ENCODE measurements at regions not wholly inside any gene's neighbourhood (a gene's known extent, or its start where the extent isn't known, plus 50 kb on each side); places are given as distances from the start of the nearest gene placed in this dataset.
A peak's percentile ranks its signal among the peaks of the same experiment; 100 is the strongest.

- WGBS (ENCODE audit: insufficient coverage, low lambda C conversion rate) = 60% methylated on average over 1 of the region's 1 CpG
- Histone ChIP-seq H3K27me3 (ENCODE audit: control insufficient read depth, insufficient read depth, low read length) (no peaks in the 10 kb centered on the region), H3K36me3 (ENCODE audit: control insufficient read depth, insufficient read depth, low read length) (no peaks in the 10 kb centered on the region), H3K4me3 (ENCODE audit: low read length) (no peak overlapping the region), H3K4me1 (ENCODE audit: control insufficient read depth, insufficient read depth, low read length) (no peaks in the 10 kb centered on the region), H3K27ac (ENCODE audit: low read length) (no peak overlapping the region), H3K9me3 (ENCODE audit: control insufficient read depth, low read depth, low read length) (no peaks in the 10 kb centered on the region)
- DNase-seq = no peak
Observed at GRCh38 chr7:16978358-16979244, 96.8 kb upstream of the AGR3 start.

DNA sequence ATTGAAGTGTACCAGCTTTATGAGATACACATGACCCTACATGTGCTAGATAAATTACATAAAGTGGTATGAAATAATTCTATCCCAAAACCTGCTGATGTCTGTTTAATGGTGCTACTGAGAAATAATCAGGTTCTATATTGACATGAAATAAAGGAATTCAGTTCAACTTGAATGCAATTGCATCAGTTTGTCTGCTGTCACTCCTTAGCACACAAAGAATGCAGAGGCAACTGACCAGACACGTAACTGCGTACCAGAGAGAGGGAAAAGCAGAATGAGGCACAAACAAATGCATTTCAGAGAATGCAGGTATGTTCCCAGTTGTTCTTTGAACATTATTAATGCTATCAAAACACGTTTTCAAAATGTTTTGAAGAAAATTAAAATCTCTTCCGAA lies 98.8 kb upstream of the AGR3 start:
- WGBS (ENCODE audit: insufficient coverage, low lambda C conversion rate) = 100% methylated on average over 4 of the region's 4 CpGs
- Histone ChIP-seq H3K4me3 (ENCODE audit: low read length) (no peak overlapping the region), H3K9me3 (ENCODE audit: control insufficient read depth, low read depth, low read length) (no peaks in the 10 kb centered on the region)

GRCh38 chr7:16982640-16983350 lies 101.0 kb upstream of the AGR3 start:
- Histone ChIP-seq H3K36me3 (ENCODE audit: control insufficient read depth, insufficient read depth, low read length) (no peaks in the 10 kb centered on the region), H3K4me1 (ENCODE audit: control insufficient read depth, insufficient read depth, low read length) (no peaks in the 10 kb centered on the region), H3K27me3 (ENCODE audit: control insufficient read depth, insufficient read depth, low read length) (no peaks in the 10 kb centered on the region), H3K27ac (ENCODE audit: low read length) (no peak overlapping the region), H3K4me3 (ENCODE audit: low read length) (no peak overlapping the region), H3K9me3 (ENCODE audit: control insufficient read depth, low read depth, low read length) (no peaks in the 10 kb centered on the region)
- WGBS (ENCODE audit: insufficient coverage, low lambda C conversion rate) = 33% methylated on average over 2 of the region's 3 CpGs
- peak in 1 of 2 donors; percentile 37 for DNase-seq

More for the DNA sequence above, 98.8 kb upstream of the AGR3 start:
- Histone ChIP-seq H3K4me1 (ENCODE audit: control insufficient read depth, insufficient read depth, low read length) (no peaks in the 10 kb centered on the region), H3K27ac (ENCODE audit: low read length) (no peak overlapping the region), H3K27me3 (ENCODE audit: control insufficient read depth, insufficient read depth, low read length) (no peaks in the 10 kb centered on the region), H3K36me3 (ENCODE audit: control insufficient read depth, insufficient read depth, low read length) (no peaks in the 10 kb centered on the region)
- no peak for DNase-seq

- Histone ChIP-seq H3K36me3 (ENCODE audit: control insufficient read depth, insufficient read depth, low read length) (no peaks in the 10 kb centered on the region), H3K4me1 (ENCODE audit: control insufficient read depth, insufficient read depth, low read length) (no peaks in the 10 kb centered on the region), H3K27me3 (ENCODE audit: control insufficient read depth, insufficient read depth, low read length) (no peaks in the 10 kb centered on the region), H3K4me3 (ENCODE audit: low read length) (no peak overlapping the region), H3K27ac (ENCODE audit: low read length) (no peak overlapping the region), H3K9me3 (ENCODE audit: control insufficient read depth, low read depth, low read length) (no peaks in the 10 kb centered on the region)
- no peak for DNase-seq
- no CpG with 5 or more reads among the region's 2 CpGs for WGBS (ENCODE audit: insufficient coverage, low lambda C conversion rate)
Observed at GRCh38 chr7:16984375-16984774, 102.6 kb upstream of the AGR3 start.

GRCh38 chr7:16985621-16986020 lies 103.8 kb upstream of the AGR3 start:
- Histone ChIP-seq H3K27me3 (ENCODE audit: control insufficient read depth, insufficient read depth, low read length) (no peaks in the 10 kb centered on the region), H3K4me3 (ENCODE audit: low read length) (no peak overlapping the region), H3K27ac (ENCODE audit: low read length) (no peak overlapping the region), H3K9me3 (ENCODE audit: control insufficient read depth, low read depth, low read length) (no peaks in the 10 kb centered on the region), H3K36me3 (ENCODE audit: control insufficient read depth, insufficient read depth, low read length) (no peaks in the 10 kb centered on the region), H3K4me1 (ENCODE audit: control insufficient read depth, insufficient read depth, low read length) (no peaks in the 10 kb centered on the region)
- WGBS (ENCODE audit: insufficient coverage, low lambda C conversion rate) = no CpG with 5 or more reads among the region's 1 CpG
- no peak for DNase-seq

DNA sequence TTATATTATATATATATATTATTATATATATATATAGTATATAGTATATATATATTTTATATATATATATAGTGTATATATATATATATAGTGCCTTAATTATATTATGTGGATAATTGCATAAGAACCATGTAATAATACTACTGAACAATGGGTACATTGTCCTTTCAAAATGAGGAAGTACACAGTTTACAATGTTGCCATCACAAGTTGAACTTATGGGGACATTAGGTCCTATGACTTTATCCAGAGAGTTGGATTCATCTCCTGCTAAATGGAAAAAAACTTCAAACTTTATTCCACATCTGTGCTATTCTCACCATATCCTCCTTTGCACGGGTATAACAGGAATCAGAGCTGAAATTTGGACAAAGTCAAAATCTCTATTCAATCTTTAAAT lies 105.0 kb upstream of the AGR3 start:
- no peak overlapping the region for H3K4me3 ChIP-seq (ENCODE audit: low read length)
- no peak for DNase-seq
- no peaks in the 10 kb centered on the region for H3K36me3 ChIP-seq (ENCODE audit: control insufficient read depth, insufficient read depth, low read length)
- no peaks in the 10 kb centered on the region for H3K9me3 ChIP-seq (ENCODE audit: control insufficient read depth, low read depth, low read length)
- no CpG with 5 or more reads among the region's 1 CpG for whole genome bisulfite sequencing (ENCODE audit: insufficient coverage, low lambda C conversion rate)
- H3K27me3 ChIP-seq (ENCODE audit: control insufficient read depth, insufficient read depth, low read length) = no peaks in the 10 kb centered on the region
- H3K27ac ChIP-seq (ENCODE audit: low read length) = no peak overlapping the region
- no peaks in the 10 kb centered on the region for H3K4me1 ChIP-seq (ENCODE audit: control insufficient read depth, insufficient read depth, low read length)

- 0% methylated on average over 1 of the region's 7 CpGs for WGBS (ENCODE audit: insufficient coverage, low lambda C conversion rate)
- Histone ChIP-seq H3K27ac (ENCODE audit: low read length) (no peak overlapping the region), H3K36me3 (ENCODE audit: control insufficient read depth, insufficient read depth, low read length) (no peaks in the 10 kb centered on the region), H3K4me3 (ENCODE audit: low read length) (no peak overlapping the region), H3K9me3 (ENCODE audit: control insufficient read depth, low read depth, low read length) (no peaks in the 10 kb centered on the region), H3K4me1 (ENCODE audit: control insufficient read depth, insufficient read depth, low read length) (no peaks in the 10 kb centered on the region), H3K27me3 (ENCODE audit: control insufficient read depth, insufficient read depth, low read length) (no peaks in the 10 kb centered on the region)
- peak; percentile 67 to 86 for DNase-seq
Observed at GRCh38 chr7:16989811-16990413, 108.1 kb upstream of the AGR3 start.

DNA sequence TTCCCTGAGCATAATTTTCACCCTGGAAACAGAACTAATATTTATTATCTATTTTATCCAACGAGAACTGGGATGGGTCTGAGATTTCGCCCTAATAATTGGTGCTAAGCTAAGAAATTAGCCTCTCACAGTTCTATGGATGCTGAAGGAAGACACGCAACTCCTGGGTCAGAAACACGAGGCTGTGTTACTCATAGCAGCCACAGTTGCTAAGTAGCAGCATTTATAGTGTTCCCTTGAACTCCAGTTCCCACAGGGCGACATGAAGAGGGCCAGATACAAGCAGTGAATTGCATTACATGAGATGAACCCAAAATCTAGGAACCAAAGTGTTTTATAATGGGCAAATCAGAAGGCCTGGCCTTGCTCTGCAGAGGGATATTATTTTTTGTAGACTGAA lies 109.8 kb upstream of the AGR3 start:
- H3K36me3 ChIP-seq (ENCODE audit: control insufficient read depth, insufficient read depth, low read length) = no peaks in the 10 kb centered on the region
- no peaks in the 10 kb centered on the region for H3K4me1 ChIP-seq (ENCODE audit: control insufficient read depth, insufficient read depth, low read length)
- 80% methylated on average over 1 of the region's 5 CpGs for WGBS (ENCODE audit: insufficient coverage, low lambda C conversion rate)
- H3K27me3 ChIP-seq (ENCODE audit: control insufficient read depth, insufficient read depth, low read length) = no peaks in the 10 kb centered on the region
- no peaks in the 10 kb centered on the region for H3K9me3 ChIP-seq (ENCODE audit: control insufficient read depth, low read depth, low read length)
- no peak overlapping the region for H3K27ac ChIP-seq (ENCODE audit: low read length)
- no peak overlapping the region for H3K4me3 ChIP-seq (ENCODE audit: low read length)
- DNase-seq = no peak

DNA sequence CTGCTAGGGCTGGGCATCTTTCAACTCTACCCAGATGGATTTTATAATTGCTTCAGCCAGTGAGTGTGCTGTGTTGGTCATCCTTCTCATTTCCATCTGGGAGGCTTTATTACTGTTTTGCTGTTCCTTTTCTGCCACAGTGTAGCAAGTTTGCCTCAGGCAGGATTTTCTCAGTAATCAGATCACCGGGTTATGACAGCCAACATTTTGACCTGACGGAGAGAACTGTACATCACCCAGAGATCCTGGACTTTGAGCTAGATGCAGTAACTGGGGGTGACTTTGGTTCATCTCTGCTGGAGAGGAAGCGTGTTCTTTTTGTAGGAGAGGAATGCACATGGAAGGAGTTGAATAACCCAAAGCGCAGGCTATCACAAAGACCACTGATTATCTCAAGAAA lies 111.8 kb upstream of the AGR3 start:
- no peaks in the 10 kb centered on the region for H3K36me3 ChIP-seq (ENCODE audit: control insufficient read depth, insufficient read depth, low read length)

DNA sequence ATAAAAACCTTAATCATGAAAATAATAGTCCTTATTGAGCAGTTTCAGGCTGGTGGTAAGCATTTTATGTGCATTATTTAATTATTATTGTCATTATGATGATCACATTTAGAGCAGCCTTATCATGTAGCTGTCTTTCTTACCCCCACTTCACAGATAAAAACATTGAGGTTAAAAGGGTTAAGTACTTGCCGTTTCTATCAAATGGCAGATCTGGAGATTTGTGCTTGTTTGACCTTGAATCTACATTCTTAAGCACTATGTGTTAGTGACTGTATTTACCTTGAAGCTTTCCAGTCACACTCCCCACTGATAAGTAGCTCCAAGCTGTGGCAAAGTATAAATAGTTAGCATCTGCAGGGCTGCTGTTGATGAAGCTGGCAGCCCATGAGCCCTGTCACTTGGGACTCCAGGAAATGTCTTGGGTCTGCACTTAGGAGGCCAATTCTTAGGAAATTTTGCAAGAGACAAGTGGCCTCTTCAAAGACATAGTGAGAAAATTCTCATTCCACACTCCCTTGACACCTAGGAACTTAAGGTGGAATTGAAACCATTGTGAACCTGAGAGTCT lies 116.8 kb upstream of the AGR3 start:
- no CpG with 5 or more reads among the region's 1 CpG for WGBS (ENCODE audit: insufficient coverage, low lambda C conversion rate)
- H3K9me3 ChIP-seq (ENCODE audit: control insufficient read depth, low read depth, low read length) = no peaks in the 10 kb centered on the region
- no peak for DNase-seq
- no peaks in the 10 kb centered on the region for H3K4me1 ChIP-seq (ENCODE audit: control insufficient read depth, insufficient read depth, low read length)
- no peaks in the 10 kb centered on the region for H3K36me3 ChIP-seq (ENCODE audit: control insufficient read depth, insufficient read depth, low read length)
- no peaks in the 10 kb centered on the region for H3K27me3 ChIP-seq (ENCODE audit: control insufficient read depth, insufficient read depth, low read length)
- H3K27ac ChIP-seq (ENCODE audit: low read length) = no peak overlapping the region
- no peak overlapping the region for H3K4me3 ChIP-seq (ENCODE audit: low read length)

More for the DNA sequence above, 111.8 kb upstream of the AGR3 start:
- no peak overlapping the region for H3K27ac ChIP-seq (ENCODE audit: low read length)
- no peak for DNase-seq
- H3K4me3 ChIP-seq (ENCODE audit: low read length) = no peak overlapping the region
- H3K4me1 ChIP-seq (ENCODE audit: control insufficient read depth, insufficient read depth, low read length) = no peaks in the 10 kb centered on the region
- WGBS (ENCODE audit: insufficient coverage, low lambda C conversion rate) = no CpG with 5 or more reads among the region's 4 CpGs
- H3K9me3 ChIP-seq (ENCODE audit: control insufficient read depth, low read depth, low read length) = no peaks in the 10 kb centered on the region
- no peaks in the 10 kb centered on the region for H3K27me3 ChIP-seq (ENCODE audit: control insufficient read depth, insufficient read depth, low read length)

Measured in large intestine (tissue), 3 donors.